ENCODE measurements at regions not wholly inside any gene's neighbourhood (a gene's known extent, or its start where the extent isn't known, plus 50 kb on each side); places are given as distances from the start of the nearest gene placed in this dataset.

DNA sequence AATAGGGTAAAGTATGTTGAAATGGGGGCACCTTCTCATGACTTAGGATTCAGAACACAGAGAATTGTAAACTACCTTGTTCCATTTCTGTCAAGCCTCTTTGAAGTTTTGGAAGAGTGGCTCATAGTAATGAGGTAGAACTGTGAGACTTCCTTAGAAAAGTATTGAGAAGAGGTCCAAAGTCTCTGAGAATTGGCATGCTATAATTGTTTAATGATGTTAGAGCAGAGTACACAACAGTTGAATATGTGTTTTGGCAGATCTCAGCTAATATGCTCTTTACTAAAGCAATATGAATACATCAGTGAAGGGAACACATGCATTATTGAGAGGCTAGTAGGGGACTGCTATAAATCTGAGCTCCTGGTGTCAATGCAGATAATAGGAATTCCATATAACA lies 579.4 kb upstream of the RIOK2 start:
- Histone ChIP-seq H3K27ac (ENCODE audit: extremely low read depth, low read depth, low read length) (no peak overlapping the region), H3K4me1 (ENCODE audit: control insufficient read depth, insufficient read depth, low read length) (no peaks in the 10 kb centered on the region), H3K36me3 (ENCODE audit: control insufficient read depth in 2 of 2, insufficient read depth in 1 of 2, low read length in 2 of 2) (no peaks in the 10 kb centered on the region), H3K4me3 (ENCODE audit: low read depth, low read length) (no peak overlapping the region), H3K9me3 (ENCODE audit: control insufficient read depth, insufficient read depth, low read depth, low read length) (no peaks in the 10 kb centered on the region)
- POLR2A ChIA-PET: no interaction called here
- CTCF ChIA-PET: no interaction called here
- TF ChIP-seq ZNF830 (tag by site-specific recombination; IDR thresholded peaks at IDR 0.05; ENCODE audit: low read depth) (no peak), ZNF747 (tag by site-specific recombination; IDR thresholded peaks at IDR 0.05) (no peak), ZNF202 (tag by site-specific recombination; IDR thresholded peaks at IDR 0.05; ENCODE audit: borderline replicate concordance) (no peak), ZNF501 (tag by site-specific recombination; IDR thresholded peaks at IDR 0.05) (no peak), ZSCAN16 (tag by site-specific recombination; IDR thresholded peaks at IDR 0.05) (no peak), GLI4 (tag by site-specific recombination; IDR thresholded peaks at IDR 0.05) (no peak), PRDM1 (tag by site-specific recombination; IDR thresholded peaks at IDR 0.05) (no peak), ZNF596 (tag by site-specific recombination; IDR thresholded peaks at IDR 0.05) (no peak), ZNF585B (tag by site-specific recombination; IDR thresholded peaks at IDR 0.05) (no peak)
- TF ChIP-seq, protein P1, sequence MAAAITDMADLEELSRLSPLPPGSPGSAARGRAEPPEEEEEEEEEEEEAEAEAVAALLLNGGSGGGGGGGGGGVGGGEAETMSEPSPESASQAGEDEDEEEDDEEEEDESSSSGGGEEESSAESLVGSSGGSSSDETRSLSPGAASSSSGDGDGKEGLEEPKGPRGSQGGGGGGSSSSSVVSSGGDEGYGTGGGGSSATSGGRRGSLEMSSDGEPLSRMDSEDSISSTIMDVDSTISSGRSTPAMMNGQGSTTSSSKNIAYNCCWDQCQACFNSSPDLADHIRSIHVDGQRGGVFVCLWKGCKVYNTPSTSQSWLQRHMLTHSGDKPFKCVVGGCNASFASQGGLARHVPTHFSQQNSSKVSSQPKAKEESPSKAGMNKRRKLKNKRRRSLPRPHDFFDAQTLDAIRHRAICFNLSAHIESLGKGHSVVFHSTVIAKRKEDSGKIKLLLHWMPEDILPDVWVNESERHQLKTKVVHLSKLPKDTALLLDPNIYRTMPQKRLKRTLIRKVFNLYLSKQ (tag by site-specific recombination; IDR thresholded peaks at IDR 0.05; ENCODE audit: borderline replicate concordance): no peak

DNA sequence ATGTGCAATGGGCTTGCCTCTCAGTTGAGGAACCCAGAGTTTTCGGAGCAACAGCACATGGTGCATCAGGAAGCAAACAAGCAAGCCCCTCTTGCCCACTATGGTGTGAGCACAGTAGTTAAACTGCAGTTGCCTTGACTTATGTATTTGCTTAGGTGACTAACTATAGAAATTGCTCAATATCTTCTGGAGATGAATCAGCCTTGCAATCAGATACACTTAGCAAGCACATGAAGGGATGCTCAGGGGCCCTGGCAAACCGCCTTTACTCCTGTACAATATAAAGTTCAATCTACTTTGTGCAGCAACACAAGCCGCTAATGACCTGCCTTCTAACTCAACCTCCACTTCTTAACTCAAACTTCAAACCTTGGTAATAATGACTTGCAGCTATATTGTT lies 581.7 kb upstream of the RIOK2 start:
- no peaks in the 10 kb centered on the region for H3K4me1 ChIP-seq (ENCODE audit: control insufficient read depth, insufficient read depth, low read length)
- H3K36me3 ChIP-seq (ENCODE audit: control insufficient read depth in 2 of 2, insufficient read depth in 1 of 2, low read length in 2 of 2): no peaks in the 10 kb centered on the region
- ChIA-PET POLR2A (no interaction called here), CTCF (no interaction called here)
- H3K27ac ChIP-seq (ENCODE audit: extremely low read depth, low read depth, low read length): no peak overlapping the region
- H3K9me3 ChIP-seq (ENCODE audit: control insufficient read depth, insufficient read depth, low read depth, low read length): no peaks in the 10 kb centered on the region
- no peak overlapping the region for H3K4me3 ChIP-seq (ENCODE audit: low read depth, low read length)
- TF ChIP-seq ZNF350 (tag by site-specific recombination; IDR thresholded peaks at IDR 0.05) (no peak), ZNF302 (tag by site-specific recombination; IDR thresholded peaks at IDR 0.05; ENCODE audit: low read depth) (no peak), ZNF174 (tag by site-specific recombination; IDR thresholded peaks at IDR 0.05) (no peak), ZBTB20 (tag by site-specific recombination; IDR thresholded peaks at IDR 0.05) (no peak), ZNF510 (tag by site-specific recombination; IDR thresholded peaks at IDR 0.05; ENCODE audit: insufficient replicate concordance) (no peak), ZNF211 (tag by site-specific recombination; IDR thresholded peaks at IDR 0.05; ENCODE audit: low read depth) (no peak), ZNF792 (tag by site-specific recombination; IDR thresholded peaks at IDR 0.05) (no peak), ZNF184 (tag by site-specific recombination; IDR thresholded peaks at IDR 0.05) (no peak), ZNF274 (IDR thresholded peaks at IDR 0.05; ENCODE audit: low read length) (no peak), ZNF274 (tag by site-specific recombination; IDR thresholded peaks at IDR 0.05; ENCODE audit: borderline replicate concordance) (no peak), ZNF248 (tag by site-specific recombination; IDR thresholded peaks at IDR 0.05) (no peak), MYNN (tag by site-specific recombination; IDR thresholded peaks at IDR 0.05; ENCODE audit: borderline replicate concordance) (no peak)
- TF ChIP-seq, protein P2, sequence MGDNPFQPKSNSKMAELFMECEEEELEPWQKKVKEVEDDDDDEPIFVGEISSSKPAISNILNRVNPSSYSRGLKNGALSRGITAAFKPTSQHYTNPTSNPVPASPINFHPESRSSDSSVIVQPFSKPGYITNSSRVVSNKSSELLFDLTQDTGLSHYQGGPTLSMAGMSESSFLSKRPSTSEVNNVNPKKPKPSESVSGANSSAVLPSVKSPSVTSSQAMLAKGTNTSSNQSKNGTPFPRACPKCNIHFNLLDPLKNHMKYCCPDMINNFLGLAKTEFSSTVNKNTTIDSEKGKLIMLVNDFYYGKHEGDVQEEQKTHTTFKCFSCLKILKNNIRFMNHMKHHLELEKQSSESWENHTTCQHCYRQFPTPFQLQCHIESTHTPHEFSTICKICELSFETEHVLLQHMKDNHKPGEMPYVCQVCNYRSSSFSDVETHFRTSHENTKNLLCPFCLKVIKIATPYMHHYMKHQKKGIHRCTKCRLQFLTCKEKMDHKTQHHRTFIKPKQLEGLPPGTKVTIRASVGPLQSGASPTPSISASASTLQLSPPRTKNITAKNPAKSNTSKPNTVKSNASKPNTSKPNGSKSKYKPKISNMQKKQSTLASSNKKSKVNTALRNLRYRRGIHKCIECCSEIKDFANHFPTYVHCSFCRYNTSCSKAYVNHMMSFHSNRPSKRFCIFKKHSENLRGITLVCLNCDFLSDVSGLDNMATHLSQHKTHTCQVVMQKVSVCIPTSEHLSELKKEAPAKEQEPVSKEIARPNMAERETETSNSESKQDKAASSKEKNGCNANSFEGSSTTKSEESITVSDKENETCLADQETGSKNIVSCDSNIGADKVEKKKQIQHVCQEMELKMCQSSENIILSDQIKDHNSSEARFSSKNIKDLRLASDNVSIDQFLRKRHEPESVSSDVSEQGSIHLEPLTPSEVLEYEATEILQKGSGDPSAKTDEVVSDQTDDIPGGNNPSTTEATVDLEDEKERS (tag by site-specific recombination; IDR thresholded peaks at IDR 0.05): no peak
- TF ChIP-seq, protein P3, sequence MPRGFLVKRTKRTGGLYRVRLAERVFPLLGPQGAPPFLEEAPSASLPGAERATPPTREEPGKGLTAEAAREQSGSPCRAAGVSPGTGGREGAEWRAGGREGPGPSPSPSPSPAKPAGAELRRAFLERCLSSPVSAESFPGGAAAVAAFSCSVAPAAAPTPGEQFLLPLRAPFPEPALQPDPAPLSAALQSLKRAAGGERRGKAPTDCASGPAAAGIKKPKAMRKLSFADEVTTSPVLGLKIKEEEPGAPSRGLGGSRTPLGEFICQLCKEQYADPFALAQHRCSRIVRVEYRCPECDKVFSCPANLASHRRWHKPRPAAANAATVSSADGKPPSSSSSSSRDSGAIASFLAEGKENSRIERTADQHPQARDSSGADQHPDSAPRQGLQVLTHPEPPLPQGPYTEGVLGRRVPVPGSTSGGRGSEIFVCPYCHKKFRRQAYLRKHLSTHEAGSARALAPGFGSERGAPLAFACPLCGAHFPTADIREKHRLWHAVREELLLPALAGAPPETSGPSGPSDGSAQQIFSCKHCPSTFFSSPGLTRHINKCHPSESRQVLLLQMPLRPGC (tag by site-specific recombination; IDR thresholded peaks at IDR 0.05): no peak
- TF ChIP-seq, protein P4, sequence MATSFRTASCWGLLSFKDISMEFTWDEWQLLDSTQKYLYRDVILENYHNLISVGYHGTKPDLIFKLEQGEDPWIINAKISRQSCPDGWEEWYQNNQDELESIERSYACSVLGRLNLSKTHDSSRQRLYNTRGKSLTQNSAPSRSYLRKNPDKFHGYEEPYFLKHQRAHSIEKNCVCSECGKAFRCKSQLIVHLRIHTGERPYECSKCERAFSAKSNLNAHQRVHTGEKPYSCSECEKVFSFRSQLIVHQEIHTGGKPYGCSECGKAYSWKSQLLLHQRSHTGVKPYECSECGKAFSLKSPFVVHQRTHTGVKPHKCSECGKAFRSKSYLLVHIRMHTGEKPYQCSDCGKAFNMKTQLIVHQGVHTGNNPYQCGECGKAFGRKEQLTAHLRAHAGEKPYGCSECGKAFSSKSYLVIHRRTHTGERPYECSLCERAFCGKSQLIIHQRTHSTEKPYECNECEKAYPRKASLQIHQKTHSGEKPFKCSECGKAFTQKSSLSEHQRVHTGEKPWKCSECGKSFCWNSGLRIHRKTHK (tag by site-specific recombination; IDR thresholded peaks at IDR 0.05): no peak
- TF ChIP-seq, protein P5, sequence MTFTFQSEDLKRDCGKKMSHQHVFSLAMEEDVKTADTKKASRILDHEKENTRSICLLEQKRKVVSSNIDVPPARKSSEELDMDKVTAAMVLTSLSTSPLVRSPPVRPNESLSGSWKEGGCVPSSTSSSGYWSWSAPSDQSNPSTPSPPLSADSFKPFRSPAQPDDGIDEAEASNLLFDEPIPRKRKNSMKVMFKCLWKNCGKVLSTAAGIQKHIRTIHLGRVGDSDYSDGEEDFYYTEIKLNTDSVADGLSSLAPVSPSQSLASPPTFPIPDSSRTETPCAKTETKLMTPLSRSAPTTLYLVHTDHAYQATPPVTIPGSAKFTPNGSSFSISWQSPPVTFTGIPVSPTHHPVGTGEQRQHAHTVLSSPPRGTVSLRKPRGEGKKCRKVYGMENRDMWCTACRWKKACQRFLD (tag by site-specific recombination; IDR thresholded peaks at IDR 0.05): no peak
- TF ChIP-seq, protein P6, sequence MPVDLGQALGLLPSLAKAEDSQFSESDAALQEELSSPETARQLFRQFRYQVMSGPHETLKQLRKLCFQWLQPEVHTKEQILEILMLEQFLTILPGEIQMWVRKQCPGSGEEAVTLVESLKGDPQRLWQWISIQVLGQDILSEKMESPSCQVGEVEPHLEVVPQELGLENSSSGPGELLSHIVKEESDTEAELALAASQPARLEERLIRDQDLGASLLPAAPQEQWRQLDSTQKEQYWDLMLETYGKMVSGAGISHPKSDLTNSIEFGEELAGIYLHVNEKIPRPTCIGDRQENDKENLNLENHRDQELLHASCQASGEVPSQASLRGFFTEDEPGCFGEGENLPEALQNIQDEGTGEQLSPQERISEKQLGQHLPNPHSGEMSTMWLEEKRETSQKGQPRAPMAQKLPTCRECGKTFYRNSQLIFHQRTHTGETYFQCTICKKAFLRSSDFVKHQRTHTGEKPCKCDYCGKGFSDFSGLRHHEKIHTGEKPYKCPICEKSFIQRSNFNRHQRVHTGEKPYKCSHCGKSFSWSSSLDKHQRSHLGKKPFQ (tag by site-specific recombination; IDR thresholded peaks at IDR 0.05): no peak
